SK-N-SH treated with all-trans-retinoic acid at 6 μM for 48 hours (cell line): ENCODE measurements at regions not wholly inside any gene's neighbourhood (a gene's known extent, or its start where the extent isn't known, plus 50 kb on each side); places are given as distances from the start of the nearest gene placed in this dataset.

Source experiments
- ARNTL ChIP-seq: fragments of 450-650 bp; formaldehyde crosslinking; IDR thresholded peaks from 2 replicates; pipeline ENCODE4 v1.5.0; 2020; ENCODE audit warnings: low read depth, mild to moderate bottlenecking, moderate library complexity, borderline replicate concordance
- CSDC2 ChIP-seq: fragments of 250-450 bp; sonication (Bioruptor Pico); IDR thresholded peaks from 2 replicates; pipeline ENCODE4 v1.5.0; 2020; ENCODE audit warnings: mild to moderate bottlenecking, moderate library complexity
- ISL1 ChIP-seq: fragments of 250-450 bp; sonication (Bioruptor Pico); IDR thresholded peaks from 2 replicates; pipeline ENCODE4 v2.1.2; 2022; ENCODE audit warnings: mild to moderate bottlenecking, moderate library complexity
- PPARA ChIP-seq: fragments of 250-450 bp; sonication (Bioruptor Pico); IDR thresholded peaks from 2 replicates; pipeline ENCODE4 v1.5.0; 2020; ENCODE audit warnings: mild to moderate bottlenecking, borderline replicate concordance
- RARB ChIP-seq: fragments of 250-450 bp; sonication (Bioruptor Pico); IDR thresholded peaks from 2 replicates; pipeline ENCODE4 v1.8.0; 2021; ENCODE audit warnings: mild to moderate bottlenecking, moderate library complexity
- SNAI2 ChIP-seq: fragments of 250-450 bp; sonication (Bioruptor Pico); IDR thresholded peaks from 2 replicates; pipeline ENCODE4 v1.5.0; 2020; ENCODE audit warnings: mild to moderate bottlenecking, moderate library complexity
- TOX ChIP-seq: fragments of 250-450 bp; sonication (Bioruptor Pico); IDR thresholded peaks from 2 replicates; pipeline ENCODE4 v1.8.0; 2021; ENCODE audit warnings: mild to moderate bottlenecking, moderate library complexity, borderline replicate concordance
- ZFP3 ChIP-seq: fragments of 250-450 bp; sonication (Bioruptor Pico); IDR thresholded peaks from 2 replicates; pipeline ENCODE4 v1.5.0; 2020; ENCODE audit warnings: mild to moderate bottlenecking, moderate library complexity
- ZFP30 ChIP-seq: fragments of 450-650 bp; formaldehyde crosslinking; IDR thresholded peaks from 2 replicates; pipeline ENCODE4 v1.5.0; 2022; ENCODE audit warnings: mild to moderate bottlenecking, moderate library complexity
- TF ChIP-seq, protein P1 (sequence below): fragments of 250-450 bp; sonication (Bioruptor Pico); IDR thresholded peaks from 2 replicates; pipeline ENCODE4 v1.5.1; 2020; ENCODE audit warnings: low read depth, mild to moderate bottlenecking, moderate library complexity
- TF ChIP-seq, protein P2 (sequence below): fragments of 250-450 bp; sonication (Bioruptor Pico); IDR thresholded peaks from 2 replicates; pipeline ENCODE4 v1.8.0; 2020; ENCODE audit warnings: mild to moderate bottlenecking, moderate library complexity, borderline replicate concordance

DNA sequence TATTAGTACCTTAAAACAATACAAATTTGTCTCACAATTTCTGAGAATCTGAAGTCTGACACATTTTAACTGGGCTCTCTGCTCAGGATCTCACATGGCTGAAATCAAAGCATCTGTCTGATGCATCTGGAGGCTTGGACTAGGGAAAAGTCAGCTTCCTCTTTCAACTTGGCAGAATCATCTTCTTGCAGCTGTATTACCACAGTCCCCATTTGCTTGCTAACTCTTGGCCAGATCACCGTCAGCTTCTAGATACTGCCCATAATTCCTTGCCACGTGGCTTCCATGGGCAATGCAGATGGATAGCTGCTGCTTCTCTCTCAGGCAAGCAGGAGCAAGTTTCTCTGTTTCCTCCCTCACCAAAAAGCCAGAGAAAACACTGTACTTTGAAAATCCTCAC is 1106.4 kb upstream of the CITED2 start:
- TF ChIP-seq ZFP3 (CRISPR knock-in tag), result no peak
- no peak for TF ChIP-seq CSDC2 (CRISPR knock-in tag)
- no peak for TF ChIP-seq TOX (CRISPR knock-in tag)
- no peak for TF ChIP-seq ISL1 (CRISPR knock-in tag)
- TF ChIP-seq, protein P1, sequence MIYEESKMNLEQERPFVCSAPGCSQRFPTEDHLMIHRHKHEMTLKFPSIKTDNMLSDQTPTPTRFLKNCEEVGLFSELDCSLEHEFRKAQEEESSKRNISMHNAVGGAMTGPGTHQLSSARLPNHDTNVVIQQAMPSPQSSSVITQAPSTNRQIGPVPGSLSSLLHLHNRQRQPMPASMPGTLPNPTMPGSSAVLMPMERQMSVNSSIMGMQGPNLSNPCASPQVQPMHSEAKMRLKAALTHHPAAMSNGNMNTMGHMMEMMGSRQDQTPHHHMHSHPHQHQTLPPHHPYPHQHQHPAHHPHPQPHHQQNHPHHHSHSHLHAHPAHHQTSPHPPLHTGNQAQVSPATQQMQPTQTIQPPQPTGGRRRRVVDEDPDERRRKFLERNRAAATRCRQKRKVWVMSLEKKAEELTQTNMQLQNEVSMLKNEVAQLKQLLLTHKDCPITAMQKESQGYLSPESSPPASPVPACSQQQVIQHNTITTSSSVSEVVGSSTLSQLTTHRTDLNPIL, result no peak
- TF ChIP-seq SNAI2 (CRISPR knock-in tag), result no peak
- TF ChIP-seq, protein P2, sequence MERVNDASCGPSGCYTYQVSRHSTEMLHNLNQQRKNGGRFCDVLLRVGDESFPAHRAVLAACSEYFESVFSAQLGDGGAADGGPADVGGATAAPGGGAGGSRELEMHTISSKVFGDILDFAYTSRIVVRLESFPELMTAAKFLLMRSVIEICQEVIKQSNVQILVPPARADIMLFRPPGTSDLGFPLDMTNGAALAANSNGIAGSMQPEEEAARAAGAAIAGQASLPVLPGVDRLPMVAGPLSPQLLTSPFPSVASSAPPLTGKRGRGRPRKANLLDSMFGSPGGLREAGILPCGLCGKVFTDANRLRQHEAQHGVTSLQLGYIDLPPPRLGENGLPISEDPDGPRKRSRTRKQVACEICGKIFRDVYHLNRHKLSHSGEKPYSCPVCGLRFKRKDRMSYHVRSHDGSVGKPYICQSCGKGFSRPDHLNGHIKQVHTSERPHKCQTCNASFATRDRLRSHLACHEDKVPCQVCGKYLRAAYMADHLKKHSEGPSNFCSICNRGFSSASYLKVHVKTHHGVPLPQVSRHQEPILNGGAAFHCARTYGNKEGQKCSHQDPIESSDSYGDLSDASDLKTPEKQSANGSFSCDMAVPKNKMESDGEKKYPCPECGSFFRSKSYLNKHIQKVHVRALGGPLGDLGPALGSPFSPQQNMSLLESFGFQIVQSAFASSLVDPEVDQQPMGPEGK (CRISPR knock-in tag), result no peak
- no peak for TF ChIP-seq ZFP30 (CRISPR knock-in tag)
- no peak for TF ChIP-seq RARB (CRISPR knock-in tag)
- no peak for TF ChIP-seq PPARA (CRISPR knock-in tag)
- TF ChIP-seq ARNTL (CRISPR knock-in tag), result no peak
